Fibroblast of mammary gland (primary cell): ENCODE measurements at regions not wholly inside any gene's neighbourhood (a gene's known extent, or its start where the extent isn't known, plus 50 kb on each side); places are given as distances from the start of the nearest gene placed in this dataset.

Experiments
- DNase-seq: peaks from one replicate; pipeline ENCODE4 v3.0.0-alpha.2; 2010; ENCODE audit warnings: low read depth
- H3K4me3 ChIP-seq: 2 replicates; pipeline ENCODE4 v1.5.1; 2011; ENCODE audit warnings: low read depth, mild to moderate bottlenecking, low read length, moderate library complexity; ENCODE audit not compliant: control insufficient read depth
- CTCF ChIP-seq: conservative IDR thresholded peaks from 2 replicates; pipeline ENCODE4 v1.5.1; 2011; ENCODE audit warnings: low read depth, low read length, inconsistent platforms; ENCODE audit not compliant: control insufficient read depth, insufficient read depth

GRCh38 chr13:44273991-44274770, 99.4 kb upstream of the SERP2 start:
- H3K4me3 ChIP-seq = peak overlapping the region; percentile 10
- DNase-seq = peak; percentile 89
- TF ChIP-seq CTCF = no peak

- no peak for TF ChIP-seq CTCF
- DNase-seq = peak; percentile 46
- H3K4me3 ChIP-seq = no peak overlapping the region
Measured at GRCh38 chr13:44274771-44275205, 98.8 kb upstream of the SERP2 start.

- DNase-seq = no peak
- TF ChIP-seq CTCF = no peak
- H3K4me3 ChIP-seq = no peak overlapping the region
Measured at GRCh38 chr13:44275381-44275780, 98.2 kb upstream of the SERP2 start.

GRCh38 chr13:44276061-44276460, 97.6 kb upstream of the SERP2 start:
- no peak for DNase-seq
- no peak for TF ChIP-seq CTCF
- H3K4me3 ChIP-seq = no peak overlapping the region

GRCh38 chr13:44277459-44277858, 96.2 kb upstream of the SERP2 start:
- no peak overlapping the region for H3K4me3 ChIP-seq
- no peak for TF ChIP-seq CTCF
- no peak for DNase-seq

GRCh38 chr13:44278166-44278565, 95.5 kb upstream of the SERP2 start:
- H3K4me3 ChIP-seq = no peak overlapping the region
- no peak for DNase-seq
- no peak for TF ChIP-seq CTCF
